Activated CD4-positive, alpha-beta T cell treated with anti-CD3 and anti-CD28 coated beads, Interleukin-2, Interleukin-6, amounts not matched to agents 100 ng/mL and 50 ng/mL, durations not matched to agents 16 hours and 8 hours (primary cell): ENCODE measurements at regions not wholly inside any gene's neighbourhood (a gene's known extent, or its start where the extent isn't known, plus 50 kb on each side); places are given as distances from the start of the nearest gene placed in this dataset.
"Not testable (repeated sequence)": the region's sequence is repeated elsewhere in the genome, so short reads cannot be mapped to it uniquely, and the experiment has no call there.

Source experiments
- DNase-seq: peaks from one replicate; pipeline ENCODE4 v3.0.0-alpha.2; 2020

GRCh38 chr15:96851613-96852012 lies 521.1 kb downstream of the NR2F2 start:
- no peak for DNase-seq

- no peak for DNase-seq
Observed at GRCh38 chr15:96858694-96859093, 528.2 kb downstream of the NR2F2 start.

- DNase-seq, result no peak
Observed at GRCh38 chr15:96860741-96861140, 530.2 kb downstream of the NR2F2 start.

- DNase-seq, result no peak
Observed at GRCh38 chr15:96867992-96868391, 537.5 kb downstream of the NR2F2 start.

GRCh38 chr15:96869122-96869521 lies 538.6 kb downstream of the NR2F2 start:
- DNase-seq, result no peak

GRCh38 chr15:96869790-96870189 lies 539.3 kb downstream of the NR2F2 start:
- no peak for DNase-seq

GRCh38 chr15:96870580-96870979 lies 540.1 kb downstream of the NR2F2 start:
- no peak for DNase-seq

GRCh38 chr15:96877442-96877841 lies 546.9 kb downstream of the NR2F2 start:
- not testable (repeated sequence) for DNase-seq

- no peak for DNase-seq
Observed at GRCh38 chr15:96878129-96878528, 547.6 kb downstream of the NR2F2 start.

- DNase-seq, result no peak
Observed at GRCh38 chr15:96882121-96882772, 551.7 kb downstream of the NR2F2 start.

GRCh38 chr15:96887730-96888129 lies 557.2 kb downstream of the NR2F2 start:
- peak; percentile 1 for DNase-seq

- no peak for DNase-seq
Observed at GRCh38 chr15:96888764-96889163, 558.3 kb downstream of the NR2F2 start.

- no peak for DNase-seq
Observed at GRCh38 chr15:96889734-96890480, 559.4 kb downstream of the NR2F2 start.

GRCh38 chr15:96891046-96891445 lies 560.5 kb downstream of the NR2F2 start:
- DNase-seq, result no peak

GRCh38 chr15:96893159-96893906 lies 562.8 kb downstream of the NR2F2 start:
- no peak for DNase-seq

GRCh38 chr15:96894659-96895058 lies 564.2 kb downstream of the NR2F2 start:
- DNase-seq, result no peak

GRCh38 chr15:96896766-96897165 lies 566.3 kb downstream of the NR2F2 start:
- DNase-seq, result no peak

- DNase-seq, result no peak
Observed at GRCh38 chr15:96914081-96914480, 583.6 kb downstream of the NR2F2 start.

- DNase-seq, result no peak
Observed at GRCh38 chr15:96916750-96917149, 586.2 kb downstream of the NR2F2 start.

- DNase-seq, result no peak
Observed at GRCh38 chr15:96924570-96924969, 594.1 kb downstream of the NR2F2 start.

- no peak for DNase-seq
Observed at GRCh38 chr15:96947296-96948229, 617.1 kb downstream of the NR2F2 start.

- DNase-seq, result no peak
Observed at GRCh38 chr15:96948981-96949380, 618.5 kb downstream of the NR2F2 start.

GRCh38 chr15:96958721-96959120 lies 628.2 kb downstream of the NR2F2 start:
- DNase-seq, result no peak
